ENCODE measurements at regions not wholly inside any gene's neighbourhood (a gene's known extent, or its start where the extent isn't known, plus 50 kb on each side); places are given as distances from the start of the nearest gene placed in this dataset.

- TF ChIP-seq CTCF (IDR thresholded peaks at IDR 0.05; ENCODE audit: insufficient read depth, low read length): no peak
- TF ChIP-seq REST (IDR thresholded peaks at IDR 0.05; ENCODE audit: insufficient replicate concordance, low read depth): no peak
- no peak for TF ChIP-seq GABPA (IDR thresholded peaks at IDR 0.05; ENCODE audit: low read depth)
- no peak for TF ChIP-seq POLR2AphosphoS5 (IDR thresholded peaks at IDR 0.05; ENCODE audit: low read depth)
Observed at GRCh38 chr4:179492260-179493080, 2050.2 kb upstream of the AGA start.

Data from HL-60 (cell line).